Bronchial epithelial cell (primary cell): ENCODE measurements at regions not wholly inside any gene's neighbourhood (a gene's known extent, or its start where the extent isn't known, plus 50 kb on each side); places are given as distances from the start of the nearest gene placed in this dataset.
A peak's percentile ranks its signal among the peaks of the same experiment; 100 is the strongest.

Source experiments
- DNase-seq: peaks from one replicate; pipeline ENCODE4 v3.0.0-alpha.2; 2010; ENCODE audit warnings: low read depth
- FAIRE-seq: peaks from 2 replicates; lab custom pipeline; 2011; peaks lifted over from hg19 to GRCh38; lab: Jason Lieb, UNC
- H3K27me3 ChIP-seq: 2 replicates; pipeline ENCODE4 v1.5.1; 2011; ENCODE audit warnings: low read length; ENCODE audit not compliant: control insufficient read depth, insufficient read depth
- H3K36me3 ChIP-seq: 2 replicates; pipeline ENCODE4 v1.5.1; 2011; ENCODE audit warnings: low read length; ENCODE audit not compliant: control insufficient read depth, insufficient read depth
- H3K4me3 ChIP-seq: 2 replicates; pipeline ENCODE4 v1.5.1; 2011; ENCODE audit warnings: mild to moderate bottlenecking, low read depth, low read length, control low read depth
- TF ChIP-seq, protein P1 (sequence below): IDR thresholded peaks from 2 replicates; pipeline ENCODE4 v1.5.1; 2011; ENCODE audit warnings: mild to moderate bottlenecking, moderate library complexity, low read length, control low read depth, inconsistent platforms; ENCODE audit not compliant: insufficient read depth, severe bottlenecking

DNA sequence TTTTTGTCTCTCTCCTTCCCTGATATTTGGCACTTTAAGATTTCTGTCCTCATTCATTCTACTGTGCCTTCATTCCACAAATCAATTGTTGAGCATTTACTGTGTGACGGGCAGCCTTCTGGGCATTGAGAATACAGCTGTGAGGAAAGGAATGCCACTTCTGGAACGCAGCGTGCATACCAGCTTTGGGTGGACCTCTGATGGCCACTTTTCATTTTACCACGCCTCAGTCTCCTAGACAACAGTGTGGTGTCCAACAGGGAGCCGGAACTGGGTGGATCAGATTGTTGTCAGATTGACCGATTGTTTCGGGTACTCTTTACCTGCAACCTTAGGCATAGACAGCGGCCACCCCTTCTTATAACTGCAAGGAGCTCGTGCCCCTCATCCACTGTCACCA is 222.7 kb upstream of the DPP6 start:
- TF ChIP-seq, protein P1, sequence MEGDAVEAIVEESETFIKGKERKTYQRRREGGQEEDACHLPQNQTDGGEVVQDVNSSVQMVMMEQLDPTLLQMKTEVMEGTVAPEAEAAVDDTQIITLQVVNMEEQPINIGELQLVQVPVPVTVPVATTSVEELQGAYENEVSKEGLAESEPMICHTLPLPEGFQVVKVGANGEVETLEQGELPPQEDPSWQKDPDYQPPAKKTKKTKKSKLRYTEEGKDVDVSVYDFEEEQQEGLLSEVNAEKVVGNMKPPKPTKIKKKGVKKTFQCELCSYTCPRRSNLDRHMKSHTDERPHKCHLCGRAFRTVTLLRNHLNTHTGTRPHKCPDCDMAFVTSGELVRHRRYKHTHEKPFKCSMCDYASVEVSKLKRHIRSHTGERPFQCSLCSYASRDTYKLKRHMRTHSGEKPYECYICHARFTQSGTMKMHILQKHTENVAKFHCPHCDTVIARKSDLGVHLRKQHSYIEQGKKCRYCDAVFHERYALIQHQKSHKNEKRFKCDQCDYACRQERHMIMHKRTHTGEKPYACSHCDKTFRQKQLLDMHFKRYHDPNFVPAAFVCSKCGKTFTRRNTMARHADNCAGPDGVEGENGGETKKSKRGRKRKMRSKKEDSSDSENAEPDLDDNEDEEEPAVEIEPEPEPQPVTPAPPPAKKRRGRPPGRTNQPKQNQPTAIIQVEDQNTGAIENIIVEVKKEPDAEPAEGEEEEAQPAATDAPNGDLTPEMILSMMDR = no peak
- H3K27me3 ChIP-seq = no peaks in the 10 kb centered on the region
- H3K4me3 ChIP-seq = no peak overlapping the region
- H3K36me3 ChIP-seq = no peaks in the 10 kb centered on the region
- DNase-seq (no peak), FAIRE-seq (no peak)

DNA sequence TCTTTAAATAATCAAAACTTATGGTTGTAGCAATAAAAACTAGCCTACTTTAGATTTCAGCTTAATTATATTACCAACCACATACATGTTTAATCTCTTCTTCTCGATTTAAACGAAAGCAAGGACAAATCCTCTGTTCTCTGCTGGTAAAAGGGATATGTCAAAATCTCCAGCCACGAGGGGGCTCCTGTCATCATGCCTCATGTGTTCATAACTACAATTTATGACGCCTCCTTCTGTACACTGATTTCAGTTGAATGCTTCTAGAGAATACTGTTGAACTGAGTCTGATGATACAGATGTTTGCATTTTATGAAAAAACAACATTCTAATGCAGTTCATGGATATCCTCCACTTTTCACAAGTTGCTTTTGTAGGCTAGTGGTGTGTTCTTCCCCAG is 220.0 kb upstream of the DPP6 start:
- Histone ChIP-seq H3K4me3 (no peak overlapping the region), H3K27me3 (no peaks in the 10 kb centered on the region), H3K36me3 (no peaks in the 10 kb centered on the region)
- DNase-seq = no peak
- no peak for FAIRE-seq
- TF ChIP-seq, protein P1 = no peak

DNA sequence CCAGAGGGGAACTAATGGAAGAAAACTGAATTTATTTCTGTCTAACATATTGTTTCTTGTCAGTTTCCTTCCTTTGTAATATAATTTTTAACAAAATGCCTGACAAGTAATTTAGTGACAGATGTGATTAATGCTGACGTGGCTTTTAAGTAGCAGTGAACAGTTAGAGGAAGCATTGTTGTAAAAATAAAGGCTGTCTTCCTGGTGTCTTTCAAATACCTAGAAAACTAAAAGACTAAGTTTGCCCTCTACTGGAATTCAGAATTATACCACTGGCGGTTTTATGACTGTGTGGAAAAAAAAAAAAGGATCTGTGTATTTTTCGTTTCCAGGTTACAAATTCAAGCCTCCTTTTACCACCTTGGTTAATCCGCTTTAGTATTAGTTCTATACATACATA is 217.1 kb upstream of the DPP6 start:
- DNase-seq (peak; percentile 23), FAIRE-seq (no peak)
- no peak overlapping the region for H3K4me3 ChIP-seq
- no peaks in the 10 kb centered on the region for H3K27me3 ChIP-seq
- no peaks in the 10 kb centered on the region for H3K36me3 ChIP-seq
- TF ChIP-seq, protein P1 = no peak

DNA sequence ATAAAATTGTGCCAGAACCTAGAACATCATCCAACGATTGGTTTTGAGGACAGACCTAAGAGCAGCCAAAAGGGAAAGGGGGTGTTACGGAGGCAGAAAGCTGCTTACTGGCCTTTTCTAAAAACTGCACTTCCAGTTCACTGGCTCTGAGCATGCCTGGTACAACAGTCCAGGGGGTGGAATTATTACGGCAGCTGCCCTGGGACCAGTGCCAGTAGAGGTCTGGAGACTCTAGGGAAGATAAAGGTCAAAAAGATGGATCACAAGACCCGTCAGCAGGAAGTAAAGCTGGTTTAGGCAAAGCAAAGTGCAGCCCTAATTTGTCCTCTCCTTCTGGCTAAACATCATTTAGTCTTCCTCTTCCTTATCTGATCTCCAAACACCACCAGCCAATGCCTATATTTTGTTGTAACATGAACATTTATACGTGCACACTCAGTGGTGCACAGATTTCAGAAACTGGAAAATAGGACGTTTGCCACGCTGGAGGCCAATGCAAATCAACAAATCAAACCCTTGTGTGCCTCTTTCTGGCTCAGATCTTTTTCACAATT is 216.4 kb upstream of the DPP6 start:
- Histone ChIP-seq H3K36me3 (no peaks in the 10 kb centered on the region), H3K27me3 (no peaks in the 10 kb centered on the region), H3K4me3 (no peak overlapping the region)
- DNase-seq (no peak), FAIRE-seq (no peak)
- TF ChIP-seq, protein P1 = no peak

DNA sequence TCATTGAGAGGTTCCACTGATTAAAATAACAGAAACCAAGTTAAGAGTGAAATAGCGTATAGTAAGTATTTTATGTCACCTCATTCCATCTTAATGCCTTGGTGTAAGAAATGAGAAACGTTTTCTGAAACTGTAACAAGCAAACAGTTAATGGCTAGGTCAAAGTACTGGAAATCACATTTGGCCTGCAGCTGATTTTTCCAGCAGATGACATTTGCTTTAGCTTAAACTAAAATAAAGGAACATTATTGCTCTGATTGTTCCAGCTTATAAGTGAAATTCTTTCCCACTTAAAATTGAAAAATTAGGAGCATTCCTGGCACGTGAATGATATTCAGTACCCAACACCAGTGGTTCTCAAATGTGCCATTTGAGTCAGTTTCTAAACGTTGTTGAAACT is 213.6 kb upstream of the DPP6 start:
- H3K36me3 ChIP-seq = no peaks in the 10 kb centered on the region
- H3K4me3 ChIP-seq = no peak overlapping the region
- FAIRE-seq (no peak), DNase-seq (no peak)
- TF ChIP-seq, protein P1 = no peak
- H3K27me3 ChIP-seq = no peaks in the 10 kb centered on the region

DNA sequence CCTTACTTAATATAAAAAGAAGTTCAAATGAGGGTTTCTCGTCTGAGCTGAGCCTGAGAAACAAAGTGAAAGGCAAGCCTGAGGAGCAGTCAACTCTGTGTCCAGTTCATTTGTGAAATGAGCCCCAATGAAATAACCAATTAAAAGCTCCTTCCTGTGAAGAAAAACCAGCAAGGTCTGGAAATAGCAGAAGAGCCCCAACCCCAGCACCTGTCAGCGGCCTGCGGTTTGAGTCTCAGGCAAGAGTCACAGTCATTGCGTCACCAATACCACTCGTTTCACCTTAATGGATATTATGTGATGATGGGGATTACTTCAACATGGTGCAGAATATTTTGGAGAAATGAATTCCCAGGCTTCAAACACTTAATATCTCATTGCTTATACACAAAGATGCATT is 211.3 kb upstream of the DPP6 start:
- no peak overlapping the region for H3K4me3 ChIP-seq
- no peaks in the 10 kb centered on the region for H3K36me3 ChIP-seq
- DNase-seq = no peak
- FAIRE-seq = no peak
- no peaks in the 10 kb centered on the region for H3K27me3 ChIP-seq
- TF ChIP-seq, protein P1 = no peak
